ENCODE measurements at regions not wholly inside any gene's neighbourhood (a gene's known extent, or its start where the extent isn't known, plus 50 kb on each side); places are given as distances from the start of the nearest gene placed in this dataset.

- Histone ChIP-seq H3K27me3 (no peaks in the 10 kb centered on the region), H3K9me3 (no peaks in the 10 kb centered on the region), H3K36me3 (no peaks in the 10 kb centered on the region), H3K27ac (no peak overlapping the region), H3K4me1 (no peaks in the 10 kb centered on the region), H3K4me3 (no peak overlapping the region)
- TF ChIP-seq POLR2A (IDR thresholded peaks at IDR 0.05), result no peak
- TF ChIP-seq, protein P1, sequence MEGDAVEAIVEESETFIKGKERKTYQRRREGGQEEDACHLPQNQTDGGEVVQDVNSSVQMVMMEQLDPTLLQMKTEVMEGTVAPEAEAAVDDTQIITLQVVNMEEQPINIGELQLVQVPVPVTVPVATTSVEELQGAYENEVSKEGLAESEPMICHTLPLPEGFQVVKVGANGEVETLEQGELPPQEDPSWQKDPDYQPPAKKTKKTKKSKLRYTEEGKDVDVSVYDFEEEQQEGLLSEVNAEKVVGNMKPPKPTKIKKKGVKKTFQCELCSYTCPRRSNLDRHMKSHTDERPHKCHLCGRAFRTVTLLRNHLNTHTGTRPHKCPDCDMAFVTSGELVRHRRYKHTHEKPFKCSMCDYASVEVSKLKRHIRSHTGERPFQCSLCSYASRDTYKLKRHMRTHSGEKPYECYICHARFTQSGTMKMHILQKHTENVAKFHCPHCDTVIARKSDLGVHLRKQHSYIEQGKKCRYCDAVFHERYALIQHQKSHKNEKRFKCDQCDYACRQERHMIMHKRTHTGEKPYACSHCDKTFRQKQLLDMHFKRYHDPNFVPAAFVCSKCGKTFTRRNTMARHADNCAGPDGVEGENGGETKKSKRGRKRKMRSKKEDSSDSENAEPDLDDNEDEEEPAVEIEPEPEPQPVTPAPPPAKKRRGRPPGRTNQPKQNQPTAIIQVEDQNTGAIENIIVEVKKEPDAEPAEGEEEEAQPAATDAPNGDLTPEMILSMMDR (IDR thresholded peaks at IDR 0.05 in 4 of 5, conservative IDR thresholded peaks at IDR 0.05 in 1 of 5), result no peak
- DNase-seq (no peak), ATAC-seq (no peak)
- intact Hi-C loops (cut with DNase I; ENCODE audit: low total_unique reads) (no loop called here), in situ Hi-C loops (cut with MboI; ENCODE audit: low sequenced_read_pairs in 4 of 4) (no loop called here)
Measured at GRCh38 chr14:104506461-104507253, 72.9 kb upstream of the C14orf180 start.

- ATAC-seq (no peak), DNase-seq (no peak)
- Histone ChIP-seq H3K36me3 (no peaks in the 10 kb centered on the region), H3K27me3 (peaks cover 0 to under 1% (median under 1%) of the 10 kb centered on the region in 3 donors), H3K27ac (no peak overlapping the region), H3K4me3 (no peak overlapping the region), H3K4me1 (no peaks in the 10 kb centered on the region), H3K9me3 (no peaks in the 10 kb centered on the region)
- no peak for TF ChIP-seq POLR2A (IDR thresholded peaks at IDR 0.05)
- TF ChIP-seq, protein P1 (IDR thresholded peaks at IDR 0.05 in 4 of 5, conservative IDR thresholded peaks at IDR 0.05 in 1 of 5), result no peak
- intact Hi-C loops (cut with DNase I; ENCODE audit: low total_unique reads), result no loop called here
- in situ Hi-C loops (cut with MboI; ENCODE audit: low sequenced_read_pairs in 4 of 4), result no loop called here
Measured at GRCh38 chr14:104507443-104507842, 72.1 kb upstream of the C14orf180 start.

DNA sequence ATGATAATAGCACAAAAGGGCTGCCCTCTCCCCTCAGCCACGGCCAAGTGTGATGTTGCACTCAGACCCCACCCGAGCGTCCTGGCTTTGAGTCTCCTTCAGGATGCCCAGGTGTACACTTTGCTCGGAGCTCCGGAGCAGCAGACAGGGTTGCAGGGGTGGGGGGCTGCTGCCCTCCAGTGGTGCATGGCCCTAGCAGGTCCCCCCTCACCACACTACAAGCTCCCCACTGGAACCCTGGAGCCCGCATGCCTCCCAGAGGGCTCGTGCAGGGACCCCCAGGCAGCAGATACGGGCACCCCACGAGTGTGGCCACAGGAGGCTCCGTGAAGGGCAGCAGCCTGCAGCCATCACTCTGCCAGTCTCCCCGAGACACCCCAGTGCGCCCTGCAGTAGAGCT lies 69.9 kb upstream of the C14orf180 start:
- no peak for TF ChIP-seq POLR2A (IDR thresholded peaks at IDR 0.05)
- TF ChIP-seq, protein P1 (IDR thresholded peaks at IDR 0.05 in 4 of 5, conservative IDR thresholded peaks at IDR 0.05 in 1 of 5), result no peak
- H3K9me3 ChIP-seq, result no peaks in the 10 kb centered on the region
- ATAC-seq, result no peak
- H3K27ac ChIP-seq, result no peak overlapping the region
- intact Hi-C loops (cut with DNase I; ENCODE audit: low total_unique reads), result no loop called here
- in situ Hi-C loops (cut with MboI; ENCODE audit: low sequenced_read_pairs in 4 of 4), result no loop called here
- DNase-seq, result no peak
- no peak overlapping the region for H3K4me3 ChIP-seq
- peaks cover 1 to 19% (median 9%) of the 10 kb centered on the region in 3 donors for H3K27me3 ChIP-seq
- no peaks in the 10 kb centered on the region for H3K4me1 ChIP-seq
- H3K36me3 ChIP-seq, result no peaks in the 10 kb centered on the region

GRCh38 chr14:104510216-104510615 lies 69.3 kb upstream of the C14orf180 start:
- intact Hi-C loops (cut with DNase I; ENCODE audit: low total_unique reads) (no loop called here), in situ Hi-C loops (cut with MboI; ENCODE audit: low sequenced_read_pairs in 4 of 4) (no loop called here)
- Histone ChIP-seq H3K4me1 (no peaks in the 10 kb centered on the region), H3K9me3 (no peaks in the 10 kb centered on the region), H3K27ac (no peak overlapping the region), H3K27me3 (peaks cover 3 to 19% (median 12%) of the 10 kb centered on the region in 3 donors), H3K36me3 (no peaks in the 10 kb centered on the region), H3K4me3 (no peak overlapping the region)
- ATAC-seq, result no peak
- DNase-seq, result no peak
- TF ChIP-seq, protein P1 (IDR thresholded peaks at IDR 0.05 in 4 of 5, conservative IDR thresholded peaks at IDR 0.05 in 1 of 5), result no peak
- TF ChIP-seq POLR2A (IDR thresholded peaks at IDR 0.05), result no peak
